ENCODE measurements at regions not wholly inside any gene's neighbourhood (a gene's known extent, or its start where the extent isn't known, plus 50 kb on each side); places are given as distances from the start of the nearest gene placed in this dataset.
A peak's percentile ranks its signal among the peaks of the same experiment; 100 is the strongest.

DNA sequence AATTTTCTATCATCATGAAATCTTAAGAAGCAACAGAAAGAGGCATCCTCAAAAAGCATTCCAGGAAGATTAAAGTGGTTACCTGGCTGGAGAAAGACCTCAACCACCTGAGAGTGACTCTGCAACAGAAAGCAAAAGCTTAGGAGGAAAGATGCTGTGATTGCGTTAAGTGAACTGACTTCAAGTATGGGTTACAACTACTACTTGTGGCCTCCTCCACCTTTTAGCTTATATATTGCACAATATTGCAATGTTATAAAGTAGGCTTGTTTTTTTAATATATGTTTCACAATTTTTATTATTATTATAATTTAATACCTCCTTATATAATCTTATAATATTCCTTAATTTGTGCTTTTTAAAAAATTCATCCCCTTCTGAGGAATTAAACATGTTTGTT, 1407.5 kb downstream of the KCNT2 start:
- no peak overlapping the region for H3K27ac ChIP-seq
- TF ChIP-seq CTCF (IDR thresholded peaks at IDR 0.05) (no peak), ZFX (IDR thresholded peaks at IDR 0.05; ENCODE audit: borderline replicate concordance) (no peak)

GRCh38 chr1:195197116-195197515, 1411.1 kb downstream of the KCNT2 start:
- no peak overlapping the region for H3K27ac ChIP-seq
- TF ChIP-seq CTCF (IDR thresholded peaks at IDR 0.05) (no peak), ZFX (IDR thresholded peaks at IDR 0.05; ENCODE audit: borderline replicate concordance) (no peak)

- no peak for TF ChIP-seq CTCF (IDR thresholded peaks at IDR 0.05)
- TF ChIP-seq ZFX (IDR thresholded peaks at IDR 0.05; ENCODE audit: borderline replicate concordance): no peak
- H3K27ac ChIP-seq: no peak overlapping the region
Measured at GRCh38 chr1:195195423-195196057, 1412.7 kb downstream of the KCNT2 start.

DNA sequence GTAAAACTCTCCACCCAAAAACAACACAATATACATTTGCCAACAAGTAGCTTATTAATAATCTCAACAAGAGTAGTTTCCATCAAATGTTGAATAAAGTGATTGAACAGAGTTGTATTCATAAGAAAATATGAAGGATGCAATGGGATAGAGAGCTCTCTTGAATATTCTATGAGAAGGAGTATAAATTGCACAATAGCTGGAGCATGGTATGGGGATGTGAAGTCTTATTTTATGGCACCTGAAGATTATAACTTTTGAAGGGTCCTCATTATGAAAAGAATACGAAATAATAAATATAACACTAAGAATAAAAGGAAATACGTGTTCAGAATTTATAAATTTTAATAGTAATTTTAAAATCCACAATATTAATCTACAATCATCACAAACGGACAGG, 1415.1 kb downstream of the KCNT2 start:
- no peak for TF ChIP-seq CTCF (IDR thresholded peaks at IDR 0.05)
- TF ChIP-seq ZFX (IDR thresholded peaks at IDR 0.05; ENCODE audit: borderline replicate concordance): no peak
- H3K27ac ChIP-seq: no peak overlapping the region

DNA sequence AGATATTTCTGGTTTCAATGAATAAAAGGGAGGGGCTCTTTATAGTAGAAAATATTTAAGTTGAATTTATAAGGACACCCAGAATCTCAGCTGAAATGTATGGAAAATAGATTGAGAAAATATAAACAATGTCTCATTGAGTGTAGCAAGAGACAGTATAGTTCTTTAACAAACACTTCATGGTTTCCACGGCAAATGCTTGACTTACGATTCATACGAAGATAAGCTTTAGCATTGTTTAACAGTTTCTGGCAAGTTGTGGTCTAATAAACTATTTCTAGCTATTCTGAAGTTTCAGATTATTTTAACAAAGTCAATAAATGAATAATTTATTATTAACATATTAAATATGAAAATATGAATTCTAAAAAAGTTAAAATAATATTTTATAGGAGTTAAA, 1419.4 kb downstream of the KCNT2 start:
- no peak overlapping the region for H3K27ac ChIP-seq
- TF ChIP-seq ZFX (IDR thresholded peaks at IDR 0.05; ENCODE audit: borderline replicate concordance) (no peak), CTCF (IDR thresholded peaks at IDR 0.05) (no peak)

- TF ChIP-seq CTCF (IDR thresholded peaks at IDR 0.05) (no peak), ZFX (IDR thresholded peaks at IDR 0.05; ENCODE audit: borderline replicate concordance) (no peak)
- H3K27ac ChIP-seq: no peak overlapping the region
Measured at GRCh38 chr1:195186544-195186943, 1421.7 kb downstream of the KCNT2 start.

DNA sequence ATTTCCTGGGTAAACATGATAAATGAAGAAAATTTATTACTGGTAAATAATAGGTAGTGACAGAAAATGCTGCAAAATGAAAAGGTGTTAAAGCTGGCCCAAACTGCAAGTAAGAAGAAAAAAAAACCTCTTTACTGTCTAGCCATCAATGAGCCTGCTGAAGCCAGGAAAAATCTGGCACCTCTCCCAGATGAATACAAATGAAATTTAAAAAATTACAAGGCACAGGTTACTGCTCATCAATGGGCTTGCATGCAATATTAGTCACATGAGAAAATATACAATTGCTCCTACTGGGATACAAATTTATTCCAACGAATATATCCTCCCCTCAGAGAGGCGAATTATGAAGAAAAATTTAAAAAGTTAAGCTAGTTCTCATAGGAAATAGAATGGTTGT, 1422.5 kb downstream of the KCNT2 start:
- H3K27ac ChIP-seq: peak overlapping the region; percentile 26; the same call in 1 of the 2 replicates
- TF ChIP-seq ZFX (IDR thresholded peaks at IDR 0.05; ENCODE audit: borderline replicate concordance) (no peak), CTCF (IDR thresholded peaks at IDR 0.05) (no peak)

Data from 22Rv1 (cell line).